C4-2B (cell line): ENCODE measurements at regions not wholly inside any gene's neighbourhood (a gene's known extent, or its start where the extent isn't known, plus 50 kb on each side); places are given as distances from the start of the nearest gene placed in this dataset.

Source experiments
- ZFX ChIP-seq: fragments of 450-650 bp; IDR thresholded peaks from 2 replicates; pipeline ENCODE4 v1.6.1; 2017
- TF ChIP-seq, protein P1 (sequence below): fragments of 450-650 bp; conservative IDR thresholded peaks from 2 replicates; pipeline ENCODE4 v1.5.1; 2017; ENCODE audit warnings: mild to moderate bottlenecking

- TF ChIP-seq, protein P1, sequence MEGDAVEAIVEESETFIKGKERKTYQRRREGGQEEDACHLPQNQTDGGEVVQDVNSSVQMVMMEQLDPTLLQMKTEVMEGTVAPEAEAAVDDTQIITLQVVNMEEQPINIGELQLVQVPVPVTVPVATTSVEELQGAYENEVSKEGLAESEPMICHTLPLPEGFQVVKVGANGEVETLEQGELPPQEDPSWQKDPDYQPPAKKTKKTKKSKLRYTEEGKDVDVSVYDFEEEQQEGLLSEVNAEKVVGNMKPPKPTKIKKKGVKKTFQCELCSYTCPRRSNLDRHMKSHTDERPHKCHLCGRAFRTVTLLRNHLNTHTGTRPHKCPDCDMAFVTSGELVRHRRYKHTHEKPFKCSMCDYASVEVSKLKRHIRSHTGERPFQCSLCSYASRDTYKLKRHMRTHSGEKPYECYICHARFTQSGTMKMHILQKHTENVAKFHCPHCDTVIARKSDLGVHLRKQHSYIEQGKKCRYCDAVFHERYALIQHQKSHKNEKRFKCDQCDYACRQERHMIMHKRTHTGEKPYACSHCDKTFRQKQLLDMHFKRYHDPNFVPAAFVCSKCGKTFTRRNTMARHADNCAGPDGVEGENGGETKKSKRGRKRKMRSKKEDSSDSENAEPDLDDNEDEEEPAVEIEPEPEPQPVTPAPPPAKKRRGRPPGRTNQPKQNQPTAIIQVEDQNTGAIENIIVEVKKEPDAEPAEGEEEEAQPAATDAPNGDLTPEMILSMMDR, result no peak
- no peak for TF ChIP-seq ZFX
These were observed 174.5 kb downstream of the SLC24A2 start for GRCh38 chr9:19614294-19614693.
